GM19463 (cell line): ENCODE measurements at regions not wholly inside any gene's neighbourhood (a gene's known extent, or its start where the extent isn't known, plus 50 kb on each side); places are given as distances from the start of the nearest gene placed in this dataset.

Experiments used
- ATAC-seq: cut with Tn5 transposase; IDR thresholded peaks from one replicate; pipeline ENCODE4 v1.9.1; 2021; ENCODE audit warnings: mild to moderate bottlenecking, moderate library complexity; ENCODE audit not compliant: unreplicated experiment

DNA sequence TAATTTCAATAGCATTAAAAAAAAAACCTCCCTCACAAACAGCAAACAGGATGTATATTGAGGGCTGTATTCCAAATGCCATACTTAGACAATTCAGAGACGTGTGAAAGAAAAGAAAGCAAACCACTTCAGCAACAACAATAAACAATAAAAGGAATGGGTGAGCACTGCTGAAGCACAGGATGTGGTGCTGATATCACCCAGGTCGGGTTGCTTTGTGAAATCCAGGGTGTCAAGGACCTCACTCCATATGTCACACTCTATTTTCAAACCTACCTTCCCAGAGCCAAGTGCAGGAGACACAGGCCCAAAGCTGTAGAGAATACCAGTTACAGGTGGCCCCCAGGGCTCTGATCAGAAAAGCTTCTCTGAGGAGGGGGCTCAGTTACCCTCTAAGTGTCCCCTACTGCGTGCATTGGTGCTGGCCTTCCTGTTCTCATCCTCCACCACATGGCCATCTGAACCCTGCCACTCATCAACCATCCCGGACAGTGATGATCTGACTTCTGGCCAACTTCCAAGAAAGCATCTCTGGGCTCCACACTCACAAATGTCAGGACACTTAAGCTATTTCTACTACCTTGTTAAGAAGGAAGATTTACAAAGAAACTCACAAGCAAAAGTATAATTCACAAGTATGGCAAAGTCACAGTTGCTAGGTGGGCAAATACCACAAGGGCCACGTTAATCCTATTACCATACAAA is 363.0 kb downstream of the SS18 start:
- ATAC-seq: no peak

DNA sequence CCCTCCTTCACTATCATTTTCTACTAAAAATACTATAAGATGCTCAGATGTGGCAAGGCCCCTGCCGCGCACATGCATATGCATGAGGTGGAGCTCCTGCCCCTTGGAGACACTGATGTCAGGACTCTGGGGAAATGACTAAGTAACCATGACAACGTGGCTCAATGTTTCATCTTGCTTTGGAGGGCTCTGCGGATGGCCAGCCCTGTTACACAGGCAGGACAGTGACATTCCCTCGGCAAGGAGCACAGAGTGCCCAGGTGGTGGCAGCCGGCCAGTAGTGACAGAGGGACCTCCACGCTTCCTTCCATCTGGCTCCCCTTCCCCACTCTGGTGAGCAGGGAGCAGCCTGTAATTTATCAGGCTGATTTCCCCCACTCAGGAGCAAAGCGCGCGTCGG is 364.1 kb downstream of the SS18 start:
- ATAC-seq: no peak

DNA sequence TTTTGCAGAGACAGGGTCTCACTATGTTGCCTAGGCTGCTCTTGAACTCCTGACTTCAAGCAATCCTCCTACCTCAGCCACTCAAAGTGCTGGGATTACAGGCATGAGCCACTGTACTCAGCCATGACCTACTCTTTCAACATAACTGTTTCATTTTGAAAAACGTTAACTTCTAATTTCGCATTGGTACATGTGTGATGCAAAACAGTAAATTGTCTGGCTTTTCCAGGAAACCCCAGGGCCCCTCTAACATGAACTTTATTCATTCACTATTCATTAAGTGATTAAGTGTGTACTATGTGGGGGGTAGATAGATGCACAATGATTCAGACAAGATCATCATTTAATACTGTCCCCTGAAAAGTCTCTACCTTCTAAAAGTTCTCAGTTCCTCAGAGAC is 364.9 kb downstream of the SS18 start:
- no peak for ATAC-seq

DNA sequence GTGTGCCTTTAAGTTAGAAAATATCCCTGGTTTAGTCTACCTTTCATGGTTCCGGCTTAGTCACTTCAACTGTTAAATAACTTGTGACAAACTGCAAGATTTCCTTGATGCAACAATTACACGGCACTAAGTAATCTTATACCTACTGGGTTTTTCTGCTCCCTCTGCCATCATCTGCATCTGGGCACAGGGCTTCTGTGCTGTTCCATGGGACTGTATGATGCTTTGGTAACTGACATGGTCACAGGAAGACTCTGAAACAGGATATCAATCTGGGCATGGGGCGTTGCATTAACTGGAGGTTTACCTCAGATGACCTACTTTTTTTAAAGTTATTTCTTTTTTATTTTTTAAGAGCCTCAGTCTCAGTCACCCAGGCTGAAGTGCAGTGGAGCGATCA is 365.4 kb downstream of the SS18 start:
- ATAC-seq: no peak

DNA sequence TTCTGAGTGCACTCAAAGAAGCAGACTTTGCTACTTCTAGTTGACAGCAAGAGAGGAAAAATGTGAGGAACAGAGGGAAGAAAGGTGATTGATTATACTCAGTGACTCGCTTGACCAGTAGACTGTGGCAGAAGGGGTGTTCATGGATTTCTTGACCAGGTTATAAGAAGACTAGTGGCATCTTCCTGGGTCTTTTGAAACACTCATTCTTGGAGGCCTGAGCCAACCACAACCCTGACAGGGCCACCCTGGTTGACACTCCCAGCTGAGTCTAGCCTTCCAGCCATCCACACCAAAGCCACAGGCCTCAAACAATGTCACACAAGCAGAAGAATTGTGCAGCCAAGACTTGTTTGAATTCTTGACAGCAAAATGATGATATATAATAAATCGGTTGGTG is 366.3 kb downstream of the SS18 start:
- ATAC-seq: no peak

DNA sequence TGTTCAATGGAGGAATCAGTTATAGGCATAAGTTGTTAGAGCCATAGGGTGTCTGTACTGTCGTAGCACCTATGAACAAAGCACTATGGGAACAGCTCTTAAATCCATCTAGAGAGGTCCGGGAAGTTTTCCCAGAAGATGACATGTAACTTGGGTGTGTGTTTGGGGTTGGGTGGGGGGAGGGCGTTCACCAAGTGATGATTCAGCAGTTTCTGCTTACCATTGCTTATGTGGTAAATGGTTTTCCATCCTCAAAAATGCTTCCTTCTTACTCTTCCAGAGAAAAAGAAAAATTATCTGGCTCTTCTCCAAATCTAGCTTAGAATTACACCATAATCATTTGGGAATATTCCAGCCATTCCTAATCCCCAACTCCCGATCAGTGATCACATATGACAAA is 361.1 kb upstream of the ZNF521 start:
- ATAC-seq: no peak

DNA sequence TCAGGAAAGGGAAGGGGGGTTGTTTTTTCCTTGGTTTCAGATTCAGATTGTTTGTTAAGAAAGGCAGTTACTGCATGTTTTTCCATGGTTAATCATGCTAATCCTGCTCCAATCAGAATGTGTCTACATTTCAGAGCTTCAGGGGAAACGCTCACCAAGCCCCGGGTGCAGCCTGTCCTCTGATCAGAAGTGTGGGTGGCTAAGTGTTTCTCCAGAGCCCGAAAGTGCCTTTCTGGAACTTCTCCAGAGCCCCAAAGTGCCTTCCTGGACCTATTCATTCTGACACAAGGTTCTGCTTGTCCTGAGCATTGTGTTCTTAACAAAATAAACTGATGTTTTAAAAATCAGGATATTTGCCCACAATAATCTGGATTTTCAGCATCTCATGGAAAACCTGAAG is 359.0 kb upstream of the ZNF521 start:
- no peak for ATAC-seq

DNA sequence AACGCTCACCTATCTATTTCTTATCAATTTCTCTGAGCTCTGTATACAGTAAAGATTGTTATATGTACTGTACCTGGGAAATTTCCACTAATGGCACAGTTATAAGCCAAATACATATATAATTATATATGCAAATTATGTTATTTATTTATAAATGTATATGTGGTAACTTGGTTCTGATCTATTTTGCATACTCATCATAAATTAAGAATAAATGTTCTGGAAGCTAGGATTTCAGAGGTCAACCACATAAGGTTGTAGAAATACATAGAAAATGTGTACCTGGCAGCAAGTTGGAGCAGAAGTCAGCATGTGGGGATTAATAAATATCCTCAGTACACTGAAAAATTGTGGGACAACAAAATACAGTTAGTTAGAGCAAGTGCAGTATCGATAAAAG is 353.7 kb upstream of the ZNF521 start:
- no peak for ATAC-seq

DNA sequence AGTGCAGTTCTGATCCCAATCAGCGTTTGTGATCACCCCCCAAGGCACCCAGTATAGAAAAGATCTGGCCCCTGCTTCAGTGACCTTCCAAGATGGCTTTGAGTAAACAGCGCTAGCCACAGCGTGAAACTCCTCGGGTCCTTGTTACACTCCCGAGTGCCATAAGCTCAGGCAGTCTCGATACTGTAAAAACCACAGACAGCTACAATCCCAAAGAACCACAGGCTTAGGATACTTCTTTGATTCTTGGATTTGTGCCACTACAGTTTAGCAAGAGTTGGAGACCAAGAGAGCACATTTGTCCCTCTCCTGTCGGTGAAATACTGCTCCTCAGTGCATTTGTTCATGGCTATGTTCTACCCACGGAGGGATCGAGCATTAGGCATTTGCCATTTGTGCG is 352.5 kb upstream of the ZNF521 start:
- no peak for ATAC-seq

DNA sequence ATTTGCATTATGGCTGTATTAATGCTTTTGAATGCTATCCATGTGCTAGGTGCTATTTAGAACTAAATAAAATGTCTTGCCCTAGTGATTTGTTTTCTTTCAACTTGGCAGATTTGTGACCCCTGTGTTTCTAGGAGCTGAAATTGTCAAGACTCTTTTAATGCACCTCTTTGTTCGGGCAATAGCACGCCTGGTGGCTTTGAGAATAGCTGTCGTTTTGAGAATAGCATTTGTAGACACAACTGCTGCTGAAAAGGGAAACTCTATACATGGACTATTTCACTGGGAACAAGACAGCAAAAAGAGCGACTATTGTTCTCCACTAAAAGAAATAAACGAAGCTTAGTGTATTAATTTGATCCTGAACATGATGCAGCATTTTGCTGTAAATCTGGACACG is 352.1 kb upstream of the ZNF521 start:
- no peak for ATAC-seq

DNA sequence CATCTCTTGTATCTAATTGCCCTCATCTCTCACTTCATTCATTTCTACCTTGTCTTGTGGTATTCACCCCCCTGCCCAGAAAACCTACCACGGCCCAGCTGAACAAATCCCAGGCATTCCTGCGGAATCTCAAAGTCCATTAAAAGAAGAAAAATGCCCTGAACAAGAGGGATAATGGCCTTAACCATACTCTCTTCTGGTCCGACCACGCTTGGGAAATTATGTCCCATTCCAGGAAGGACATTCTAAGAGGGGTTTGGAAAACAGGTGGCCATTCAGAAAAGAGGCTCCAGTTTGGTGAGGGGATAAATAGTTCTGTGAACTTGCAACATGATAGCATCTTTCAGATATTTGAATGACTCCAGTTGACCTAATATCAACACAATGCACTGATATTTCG is 349.9 kb upstream of the ZNF521 start:
- no peak for ATAC-seq

DNA sequence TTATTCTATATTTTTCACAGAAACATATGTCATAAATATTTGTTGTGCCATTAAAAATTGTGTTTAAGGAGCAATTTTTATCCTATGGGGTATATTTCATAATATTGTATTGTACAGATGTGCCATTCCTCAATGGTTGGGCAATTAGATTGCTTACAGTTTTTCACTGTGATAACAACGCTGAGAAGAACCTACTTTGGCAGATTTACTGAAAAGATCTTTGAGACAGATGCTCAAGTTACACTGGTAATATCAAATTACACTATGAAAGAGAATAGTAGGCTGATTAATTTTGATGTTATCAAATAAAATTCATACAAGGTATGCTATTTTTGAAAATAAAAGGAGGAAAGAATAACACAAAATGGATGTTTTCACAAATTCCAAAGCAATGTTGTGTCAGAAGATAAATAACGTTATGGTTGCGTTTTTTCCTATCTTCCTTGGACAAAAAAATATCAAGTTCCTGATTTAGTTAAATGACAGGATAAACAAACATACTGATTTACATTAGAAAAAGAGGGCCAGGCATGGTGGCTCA is 335.1 kb upstream of the ZNF521 start:
- ATAC-seq: no peak

DNA sequence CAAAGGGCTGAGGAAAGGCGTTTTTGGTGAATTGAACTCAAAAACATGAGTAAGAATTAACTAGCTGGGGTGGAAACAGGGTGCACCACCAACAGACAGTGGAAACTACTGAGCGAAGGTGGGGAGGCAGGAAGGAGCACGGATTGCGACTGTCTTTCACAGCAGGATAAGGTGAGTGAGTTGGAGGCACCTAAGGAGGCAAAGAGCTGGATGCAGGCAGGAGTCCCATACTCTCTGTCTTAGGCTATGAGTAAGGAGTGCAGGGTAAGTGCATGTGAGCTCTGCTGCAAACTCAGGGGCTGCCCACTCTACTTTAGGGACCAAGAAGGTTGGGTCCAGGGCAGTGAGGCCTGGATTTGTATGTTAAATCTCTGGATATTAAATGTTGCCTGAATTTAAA is 333.1 kb upstream of the ZNF521 start:
- no peak for ATAC-seq

DNA sequence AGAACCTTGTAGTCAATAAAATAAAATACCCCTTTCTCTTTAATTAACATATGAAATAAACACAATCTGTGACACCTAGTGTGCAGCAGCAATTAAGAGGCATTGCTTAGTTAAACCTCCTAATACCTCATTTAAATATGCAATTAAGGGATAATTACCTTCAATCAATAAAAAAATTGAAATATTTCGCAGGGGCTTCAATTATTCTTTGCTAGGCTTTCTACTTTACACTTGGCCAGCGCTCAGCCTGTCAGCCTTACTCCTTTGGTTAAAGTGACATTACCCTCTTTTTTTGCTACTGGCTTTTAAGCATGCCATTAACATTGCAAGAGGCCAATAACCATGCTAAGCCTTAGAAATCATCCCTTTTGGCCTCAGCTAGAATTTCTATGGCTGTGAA is 327.5 kb upstream of the ZNF521 start:
- no peak for ATAC-seq

DNA sequence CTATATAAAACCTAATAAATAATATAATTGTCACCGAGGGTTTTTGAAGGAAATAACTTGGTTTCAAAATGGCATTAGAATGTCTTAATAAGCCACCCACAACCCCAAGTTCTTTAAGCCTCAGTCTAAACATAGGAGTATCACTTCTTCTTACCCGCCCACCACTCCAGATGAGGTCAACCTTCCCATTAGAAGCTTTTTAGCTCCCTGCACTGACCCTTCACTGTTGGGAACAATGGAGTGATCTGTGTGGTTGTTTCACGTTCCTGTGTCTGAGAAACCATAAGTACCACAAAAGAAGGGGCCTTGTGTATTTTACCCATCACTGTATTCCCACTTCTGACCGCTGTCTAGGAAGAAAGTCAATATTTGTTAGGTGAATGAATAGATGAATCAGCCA is 326.3 kb upstream of the ZNF521 start:
- ATAC-seq: peak; percentile 57

DNA sequence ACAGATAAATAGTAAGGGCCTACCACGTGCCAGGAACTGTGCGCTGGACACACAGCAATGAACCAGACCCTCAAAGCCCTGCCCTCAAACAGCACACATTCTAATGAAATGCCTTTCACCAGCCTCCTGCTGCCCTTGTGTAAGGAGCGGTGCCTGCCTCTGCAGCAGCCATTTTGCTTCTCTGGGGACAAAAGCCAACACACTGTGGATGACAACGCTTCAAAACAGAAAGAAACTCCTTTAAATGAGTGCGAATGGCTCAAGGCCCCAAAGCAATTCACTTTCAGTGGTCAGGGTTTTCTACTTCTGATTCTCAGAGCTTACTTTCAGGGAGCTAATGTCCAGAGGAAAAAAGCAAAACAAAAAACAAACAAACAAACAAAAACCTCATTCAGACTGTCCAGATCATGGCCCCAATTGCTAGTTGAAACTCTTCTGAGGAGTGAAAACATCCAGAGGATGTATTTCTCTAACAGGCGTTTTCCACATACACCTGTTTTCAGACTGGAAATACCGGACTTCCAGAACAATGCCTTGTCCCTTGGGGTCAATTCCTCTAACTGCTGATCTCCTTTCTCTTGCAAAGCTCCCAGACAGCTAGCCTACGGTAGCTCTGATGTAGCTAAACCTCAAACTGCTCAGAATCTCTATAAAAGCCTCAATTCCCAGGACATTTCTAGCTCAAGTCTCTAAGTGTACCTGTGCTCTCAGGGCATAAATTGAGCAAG is 323.3 kb upstream of the ZNF521 start:
- no peak for ATAC-seq

DNA sequence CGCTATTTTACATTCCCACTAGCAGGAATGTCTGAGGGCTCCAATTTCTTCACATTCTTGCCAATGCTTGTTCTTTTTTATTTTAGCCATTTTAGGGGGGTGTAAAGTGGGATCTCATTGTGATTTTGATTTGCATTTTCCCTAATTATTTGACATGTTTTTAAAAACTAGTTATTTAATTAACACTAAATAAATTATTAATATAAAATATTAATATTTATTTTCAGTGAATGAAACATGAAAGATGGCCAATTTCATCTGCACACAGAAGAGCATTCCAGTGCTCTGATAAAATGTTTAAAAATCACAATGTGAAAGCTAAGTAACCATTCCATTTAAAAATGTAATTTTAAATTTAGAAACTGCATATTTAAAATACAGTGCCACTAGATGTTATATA is 322.2 kb upstream of the ZNF521 start:
- ATAC-seq: no peak

DNA sequence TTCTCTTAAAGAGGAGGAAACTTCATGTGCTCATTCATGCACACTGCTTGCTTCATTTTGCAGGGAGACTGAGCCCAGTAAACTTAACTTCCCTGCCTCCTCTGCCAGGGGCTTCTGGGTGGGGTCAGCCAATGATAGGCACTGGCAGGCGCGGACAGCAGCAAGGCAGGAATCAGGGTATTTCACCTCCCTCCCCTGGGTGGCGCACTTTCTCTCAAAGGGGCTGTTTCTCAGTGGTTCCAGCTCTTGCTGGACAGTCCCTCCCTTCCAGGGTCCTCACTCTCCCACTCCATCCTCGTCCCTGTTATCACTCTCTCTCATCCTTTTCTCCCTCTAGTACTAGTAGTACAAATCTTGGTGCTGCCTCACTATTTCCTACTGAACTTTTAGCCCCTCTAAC is 320.5 kb upstream of the ZNF521 start:
- ATAC-seq: no peak

DNA sequence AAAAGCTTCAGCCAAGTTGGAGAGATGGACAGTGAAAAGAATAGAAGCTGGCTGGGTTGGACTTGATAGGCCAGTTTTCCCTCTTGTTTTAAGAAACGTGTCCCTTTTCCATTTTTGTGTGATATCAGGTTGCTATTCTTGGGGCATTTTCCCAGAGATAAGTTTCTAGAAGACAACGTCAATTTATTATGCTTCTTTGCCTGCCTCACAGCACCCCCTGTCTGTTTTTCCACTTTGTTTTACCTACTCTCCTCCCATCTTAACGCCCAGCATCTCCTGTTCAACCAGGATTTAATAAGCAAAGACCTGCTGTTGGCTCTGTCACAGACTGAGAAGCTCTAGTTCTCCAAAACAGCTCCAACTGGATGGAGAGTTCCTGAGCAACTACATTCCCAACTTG is 317.8 kb upstream of the ZNF521 start:
- ATAC-seq: no peak

DNA sequence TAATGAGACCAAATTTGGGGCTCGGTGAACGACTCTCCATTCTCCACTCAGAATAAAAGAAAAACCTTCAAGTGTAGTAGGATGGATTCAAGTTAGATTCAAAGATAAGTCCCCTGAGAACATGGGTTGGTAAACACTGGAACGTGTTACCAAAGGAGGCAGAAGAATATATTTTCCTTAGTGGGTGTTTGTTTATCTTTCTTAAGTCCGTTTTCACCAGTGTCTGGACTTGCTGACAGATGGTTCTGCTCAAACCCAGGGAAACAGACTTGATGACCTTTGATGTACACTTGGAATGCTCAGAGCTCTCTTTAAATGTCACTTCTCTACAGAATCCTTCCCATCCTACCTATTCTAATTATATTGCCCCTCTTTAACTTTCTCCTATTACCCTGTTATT is 310.3 kb upstream of the ZNF521 start:
- ATAC-seq: no peak

DNA sequence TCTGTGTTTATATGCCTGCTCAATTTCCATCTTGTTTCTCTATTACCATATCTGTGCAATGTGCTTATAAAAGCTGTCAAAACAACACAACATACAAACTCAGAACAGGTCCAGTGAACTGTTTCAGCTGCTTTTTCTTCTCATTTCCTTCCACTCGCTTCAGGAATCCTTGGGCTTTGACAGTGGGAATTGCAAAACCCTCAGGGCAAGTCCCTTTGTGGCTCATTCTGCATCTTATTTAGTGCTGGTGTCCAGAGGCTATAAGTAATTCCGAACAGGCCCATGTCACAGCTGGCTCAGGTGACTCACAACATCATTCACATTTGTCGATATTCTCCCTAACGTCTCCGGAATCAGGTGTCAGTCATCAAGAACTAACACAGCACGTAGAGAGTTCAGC is 309.9 kb upstream of the ZNF521 start:
- ATAC-seq: no peak

DNA sequence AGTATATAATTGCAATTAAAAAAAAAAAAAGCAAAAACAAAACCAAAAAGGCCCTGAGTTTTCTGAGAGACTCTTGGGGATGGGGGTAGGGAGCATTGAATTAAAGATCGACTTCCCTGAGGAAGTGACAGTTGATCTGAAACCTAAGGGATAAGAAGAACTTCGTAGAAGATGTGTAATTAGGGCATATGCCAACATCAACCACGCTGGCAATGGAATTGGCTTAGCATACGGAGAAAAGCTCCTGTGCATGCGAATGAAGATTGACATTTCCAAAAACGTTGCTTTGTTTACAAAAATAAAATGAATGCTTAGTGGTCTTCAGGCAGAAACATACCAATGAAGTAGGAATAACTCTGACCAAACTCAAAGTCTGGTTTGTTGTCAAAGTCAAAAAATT is 307.6 kb upstream of the ZNF521 start:
- ATAC-seq: no peak

DNA sequence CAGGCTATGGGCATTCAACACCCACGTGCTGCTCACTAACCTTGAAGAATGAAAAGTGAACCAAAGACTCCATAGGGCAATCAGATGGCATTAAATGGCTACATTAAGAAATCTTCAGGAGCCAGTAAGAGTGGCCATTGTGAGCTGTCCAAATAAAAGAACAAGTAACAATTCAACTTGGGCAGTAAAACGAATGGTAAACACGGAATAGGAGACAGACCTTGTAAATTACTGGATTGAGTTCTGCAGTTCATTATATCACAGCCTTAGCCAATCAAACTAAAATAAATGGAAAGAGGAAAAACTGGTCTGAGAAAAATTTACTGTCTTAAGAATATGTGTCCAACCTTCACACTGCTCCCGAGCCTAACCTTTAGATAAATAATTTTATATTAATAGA is 306.5 kb upstream of the ZNF521 start:
- ATAC-seq: no peak
